ENCODE measurements at regions not wholly inside any gene's neighbourhood (a gene's known extent, or its start where the extent isn't known, plus 50 kb on each side); places are given as distances from the start of the nearest gene placed in this dataset.

GRCh38 chr1:189438808-189439207 lies 1038.9 kb downstream of the BRINP3 start:
- DNase-seq (ENCODE audit: low read depth in 2 of 2) = no peak

- DNase-seq (ENCODE audit: low read depth in 2 of 2) = no peak
Observed at GRCh38 chr1:189463166-189463565, 1014.5 kb downstream of the BRINP3 start.

DNA sequence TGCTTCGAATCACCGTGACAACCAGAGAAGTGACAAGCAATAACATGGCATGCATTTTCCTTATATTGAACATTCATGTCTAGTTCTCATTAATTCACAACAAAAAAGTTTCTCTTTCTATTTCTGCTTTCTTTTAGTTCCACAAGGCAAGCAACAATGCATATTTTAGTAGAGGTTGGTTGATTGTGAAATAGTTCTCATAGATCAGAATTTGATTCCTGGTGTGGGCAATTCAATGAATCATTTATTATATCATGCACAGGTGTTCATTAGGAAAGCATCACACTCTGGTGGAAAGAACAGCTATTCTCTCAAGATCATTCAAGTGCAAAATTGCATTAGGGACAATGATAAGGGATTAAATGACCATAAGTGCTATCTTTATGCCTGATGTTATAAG lies 980.9 kb downstream of the BRINP3 start:
- no peak for DNase-seq (ENCODE audit: low read depth in 2 of 2)

- DNase-seq (ENCODE audit: low read depth in 2 of 2) = no peak
Observed at GRCh38 chr1:189499736-189500135, 977.9 kb downstream of the BRINP3 start.

DNA sequence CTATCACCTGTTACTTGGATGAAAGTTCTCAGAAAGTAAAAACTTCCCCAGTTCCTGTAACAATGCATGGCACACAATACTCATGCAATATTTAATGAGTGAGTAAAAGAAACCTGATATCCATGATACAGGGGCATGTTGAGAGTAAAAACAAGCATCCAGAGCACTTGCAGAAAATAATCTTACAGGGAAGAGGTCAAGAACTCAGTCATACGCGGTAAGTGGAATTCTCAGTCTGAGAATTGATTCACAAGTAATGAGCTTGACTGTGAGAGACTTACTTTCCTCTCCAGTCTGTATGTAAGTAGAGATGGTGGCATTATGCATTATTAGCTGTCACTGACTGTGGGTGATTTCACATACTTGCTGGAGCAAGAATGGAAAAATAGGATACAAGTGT lies 976.9 kb downstream of the BRINP3 start:
- no peak for DNase-seq (ENCODE audit: low read depth in 2 of 2)

DNA sequence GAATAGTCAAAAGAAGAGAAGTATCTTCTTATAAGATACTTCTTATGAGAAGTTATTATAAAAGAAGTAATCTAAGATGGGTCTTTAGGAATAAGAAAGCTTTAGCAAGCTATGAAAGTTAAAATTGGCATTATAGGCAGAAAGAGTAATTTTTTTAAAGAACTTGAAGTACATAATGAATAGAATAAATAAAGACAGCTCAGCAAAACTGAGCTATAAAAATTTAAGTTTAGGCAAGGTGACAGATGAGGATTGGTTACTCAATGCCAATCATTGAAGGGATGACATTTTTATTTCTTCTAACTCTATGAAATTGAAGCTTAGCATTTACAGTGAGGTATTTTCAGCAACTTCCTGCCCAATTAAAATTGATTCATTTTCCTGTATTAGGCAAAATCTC lies 966.8 kb downstream of the BRINP3 start:
- no peak for DNase-seq (ENCODE audit: low read depth in 2 of 2)

GRCh38 chr1:189513091-189513490 lies 964.6 kb downstream of the BRINP3 start:
- DNase-seq (ENCODE audit: low read depth in 2 of 2) = no peak

DNA sequence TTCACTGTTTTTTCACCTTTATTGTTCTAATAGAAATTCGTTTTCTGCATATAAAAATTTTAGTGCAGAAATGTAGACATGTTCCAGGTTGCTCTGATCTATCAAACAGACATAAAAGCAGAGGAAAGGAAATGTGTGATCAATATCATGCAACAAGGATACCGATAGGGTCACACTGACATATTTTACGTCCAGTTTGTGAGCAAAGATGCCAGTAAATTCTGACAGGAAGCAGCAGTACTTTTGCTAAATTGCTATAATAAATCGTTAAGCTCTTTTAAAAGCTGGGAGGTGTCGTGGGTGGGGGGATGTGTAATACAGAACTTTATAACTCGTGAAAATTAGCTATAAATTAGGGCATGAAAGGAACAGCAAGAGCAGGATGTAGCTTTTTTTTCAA lies 955.2 kb downstream of the BRINP3 start:
- no peak for DNase-seq (ENCODE audit: low read depth in 2 of 2)

DNA sequence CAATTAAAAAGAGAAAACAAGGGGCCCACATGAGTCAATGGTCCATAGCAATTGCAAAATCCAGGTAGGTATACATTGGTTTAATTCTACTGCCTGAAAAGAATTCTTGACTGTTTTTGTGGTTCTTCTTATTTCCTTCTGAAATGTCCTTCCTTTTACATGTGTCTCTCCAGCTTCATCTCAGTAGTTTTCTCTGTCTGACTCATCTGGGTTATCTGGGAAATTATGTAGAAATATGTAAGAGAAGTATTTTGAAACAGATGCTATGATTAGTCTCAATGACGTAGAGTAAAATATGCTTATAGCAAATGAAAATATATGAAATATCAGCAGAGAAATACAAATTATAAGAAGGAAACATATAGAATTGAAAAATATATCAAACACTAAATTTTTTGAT lies 953.2 kb downstream of the BRINP3 start:
- no peak for DNase-seq (ENCODE audit: low read depth in 2 of 2)

- DNase-seq (ENCODE audit: low read depth in 2 of 2) = no peak
Observed at GRCh38 chr1:189530162-189530561, 947.5 kb downstream of the BRINP3 start.

DNA sequence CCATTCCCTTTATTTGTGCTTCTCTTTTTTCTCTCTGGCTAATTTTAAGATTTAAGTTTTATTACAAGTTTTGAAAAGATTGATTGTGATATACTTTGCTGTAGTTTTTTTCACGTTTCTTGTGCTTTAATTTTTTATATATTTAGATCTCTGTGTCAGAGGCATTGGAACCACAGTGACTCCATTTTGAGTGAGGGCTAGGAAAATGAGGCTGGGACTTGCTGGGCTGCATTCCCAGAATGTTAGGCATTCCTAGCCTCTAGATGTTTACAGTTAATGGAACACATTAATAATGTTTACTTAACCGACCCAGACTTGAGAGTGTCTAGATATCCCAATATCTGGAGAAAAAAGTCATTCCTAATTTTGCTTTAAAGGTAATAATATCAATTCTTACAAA lies 939.4 kb downstream of the BRINP3 start:
- DNase-seq (ENCODE audit: low read depth in 2 of 2) = no peak

- no peak for DNase-seq (ENCODE audit: low read depth in 2 of 2)
Observed at GRCh38 chr1:189550498-189550897, 927.2 kb downstream of the BRINP3 start.

GRCh38 chr1:189563784-189564183 lies 913.9 kb downstream of the BRINP3 start:
- DNase-seq (ENCODE audit: low read depth in 2 of 2) = no peak

DNA sequence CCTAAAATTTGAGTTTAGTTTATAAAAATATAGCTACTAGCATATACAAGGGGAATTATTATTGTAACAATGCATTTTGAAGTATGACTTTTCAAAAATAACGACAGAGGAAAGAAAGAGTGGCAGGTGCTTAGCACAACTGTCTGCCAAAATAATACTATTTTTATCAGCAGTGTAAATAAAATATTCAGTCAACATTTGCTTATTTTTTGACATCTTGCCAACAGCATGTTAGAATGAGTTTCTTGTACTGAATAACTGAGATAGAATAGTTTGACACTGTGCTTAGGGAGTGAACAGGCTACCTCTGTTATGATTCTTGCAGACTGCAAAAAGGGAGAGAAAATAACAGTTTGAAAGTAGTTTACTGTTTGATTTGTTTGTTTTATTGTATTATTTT lies 909.8 kb downstream of the BRINP3 start:
- DNase-seq (ENCODE audit: low read depth in 2 of 2) = no peak

- no peak for DNase-seq (ENCODE audit: low read depth in 2 of 2)
Observed at GRCh38 chr1:189596197-189596596, 881.5 kb downstream of the BRINP3 start.

- DNase-seq (ENCODE audit: low read depth in 2 of 2) = no peak
Observed at GRCh38 chr1:189597083-189597482, 880.6 kb downstream of the BRINP3 start.

DNA sequence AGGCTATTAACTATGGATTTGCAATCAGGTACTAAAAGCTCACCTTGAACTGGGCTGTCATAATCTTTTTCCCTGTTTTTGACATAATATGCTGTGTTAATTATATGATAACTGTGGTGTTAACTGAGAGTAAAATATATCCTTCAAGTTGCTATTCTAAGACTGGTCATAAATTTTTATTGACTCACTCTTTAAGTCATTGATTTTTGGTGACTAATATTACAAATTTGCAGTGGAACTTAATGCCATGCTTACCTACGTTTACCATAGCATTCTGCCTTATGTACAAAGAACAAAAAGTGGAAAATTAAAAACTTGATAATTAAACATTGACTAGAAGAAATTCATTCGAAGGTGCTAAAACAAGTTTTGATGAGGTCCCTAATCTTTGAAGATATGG lies 872.4 kb downstream of the BRINP3 start:
- no peak for DNase-seq (ENCODE audit: low read depth in 2 of 2)

- DNase-seq (ENCODE audit: low read depth in 2 of 2) = no peak
Observed at GRCh38 chr1:189606047-189606446, 871.6 kb downstream of the BRINP3 start.

DNA sequence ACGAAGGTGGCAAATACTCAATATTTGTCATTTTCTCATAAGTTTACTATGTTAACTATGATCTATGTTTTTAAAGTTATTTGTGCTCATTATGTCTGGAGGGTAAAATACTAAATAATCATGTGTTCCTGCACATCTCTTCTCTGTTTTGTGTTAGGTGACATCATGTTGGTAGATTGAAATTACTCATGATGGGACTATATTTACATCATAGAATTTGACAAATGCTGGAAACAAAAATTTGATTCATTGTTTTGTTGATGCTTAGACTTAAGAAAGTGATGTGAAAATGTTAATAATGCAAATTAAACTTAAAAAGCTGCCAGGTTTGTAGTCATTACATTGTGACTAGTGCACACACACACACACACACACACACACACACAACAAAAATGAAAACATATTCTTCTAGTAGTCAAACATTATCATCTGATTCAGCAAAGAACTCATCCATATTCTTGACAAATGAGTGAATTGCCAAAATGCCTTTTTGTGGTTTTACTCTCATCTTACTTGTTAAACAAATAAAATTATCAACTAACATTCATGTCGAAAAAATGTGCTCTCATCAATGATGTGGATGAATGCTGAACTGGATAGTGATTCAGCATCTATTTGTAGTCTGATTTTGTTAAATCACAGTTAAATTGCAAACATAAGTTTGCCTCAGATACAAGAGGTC lies 870.7 kb downstream of the BRINP3 start:
- no peak for DNase-seq (ENCODE audit: low read depth in 2 of 2)

- no peak for DNase-seq (ENCODE audit: low read depth in 2 of 2)
Observed at GRCh38 chr1:189607477-189608096, 870.1 kb downstream of the BRINP3 start.

DNA sequence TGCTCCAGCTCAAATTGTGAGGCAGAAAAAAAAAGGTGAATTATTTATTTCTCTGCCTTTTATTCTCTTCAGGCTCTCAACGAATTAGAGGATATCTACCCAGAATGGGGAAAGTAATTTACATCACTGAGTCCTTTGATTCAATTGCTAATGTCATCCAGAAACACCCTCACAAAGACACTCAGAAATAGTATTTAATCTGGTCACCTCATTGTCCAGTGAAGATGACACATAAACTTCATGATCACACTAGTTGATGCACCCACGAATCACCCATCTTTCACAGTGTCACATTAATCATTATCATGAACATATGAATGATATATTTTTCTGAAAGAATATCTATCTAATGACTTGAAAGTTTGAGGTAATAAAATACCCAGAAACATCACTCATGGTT lies 868.5 kb downstream of the BRINP3 start:
- DNase-seq (ENCODE audit: low read depth in 2 of 2) = no peak

GRCh38 chr1:189616893-189617292 lies 860.8 kb downstream of the BRINP3 start:
- DNase-seq (ENCODE audit: low read depth in 2 of 2) = no peak

DNA sequence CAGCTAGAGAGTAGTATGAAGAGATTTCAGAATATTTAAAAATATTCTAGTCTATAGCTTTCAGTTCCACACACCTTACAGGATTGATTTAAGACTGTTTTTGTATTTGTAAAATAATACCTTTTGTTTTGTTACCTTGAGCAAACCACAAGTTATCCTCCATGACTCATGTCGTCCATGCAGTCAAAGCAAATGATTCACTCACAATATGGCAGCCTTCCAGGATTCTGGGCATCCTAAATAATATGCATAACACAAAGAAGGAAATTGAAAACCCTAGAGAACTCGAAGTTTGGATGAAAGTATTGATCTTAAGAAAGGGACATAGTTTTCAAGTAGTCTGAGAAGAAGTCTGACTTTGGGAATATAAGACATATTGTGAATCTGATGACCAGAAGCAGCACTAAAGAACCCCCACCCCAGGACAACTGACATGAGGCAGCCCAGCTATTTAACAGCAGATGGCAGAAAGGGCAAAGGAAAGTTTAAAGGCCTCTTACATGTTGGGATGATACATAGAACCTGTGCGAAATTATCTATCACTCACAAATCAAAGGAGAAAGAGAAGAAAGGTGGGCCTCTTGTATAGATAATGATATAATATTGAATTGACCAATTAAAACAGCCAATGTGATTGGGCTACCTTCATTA lies 857.9 kb downstream of the BRINP3 start:
- DNase-seq (ENCODE audit: low read depth in 2 of 2) = no peak

Measured in stimulated activated CD8-positive, alpha-beta memory T cell treated with anti-CD3 and anti-CD28 coated beads, Interleukin-2, amount 100 ng/mL, for 48 hours (primary cell).